SK-N-SH (cell line): ENCODE measurements at regions not wholly inside any gene's neighbourhood (a gene's known extent, or its start where the extent isn't known, plus 50 kb on each side); places are given as distances from the start of the nearest gene placed in this dataset.

Experiments used
- CTCF ChIA-PET: fragments of 300-600, 350-600 bp; formaldehyde crosslinking; extraction: SDS; loops from one replicate; lab custom pipeline; 2021; lab: Yijun Ruan, JAX
- POLR2A ChIA-PET: fragments of 350-600 bp; sonication (Branson Sonifier 250); formaldehyde crosslinking; extraction: SDS; loops from one replicate; lab custom pipeline; 2020; ENCODE audit warnings: antibody characterized with exemption, inconsistent platforms; lab: Yijun Ruan, JAX
- DNase-seq: peaks from one replicate; pipeline ENCODE4 v3.0.0; 2012
- H2AFZ ChIP-seq: fragments of 200-600 bp; sonication (generic); 2 replicates; pipeline ENCODE4 v1.8.1; 2016; ENCODE audit warnings: antibody characterized with exemption, mild to moderate bottlenecking, low read depth
- H3F3A ChIP-seq: fragments of 200-600 bp; sonication (generic); replicated peaks from 2 replicates; pipeline ENCODE3; 2016; ENCODE audit warnings: antibody characterized with exemption, mild to moderate bottlenecking; ENCODE audit not compliant: insufficient read depth
- H3K27ac ChIP-seq, 2 experiments: fragments of 200-500 bp in 1 of 2; fragments of 200-600 bp in 1 of 2; sonication (Bioruptor generic) in 1 of 2; sonication (generic), shearing (Covaris generic) in 1 of 2; 2 replicates each; pipeline versions ENCODE4 v1.5.1 to v1.6.1; 2014 to 2016; ENCODE audit warnings: low read depth in 2 of 2, inconsistent platforms in 1 of 2, low read length in 1 of 2, mild to moderate bottlenecking in 1 of 2, mixed read lengths in 1 of 2
- H3K27me3 ChIP-seq: fragments of 200-600 bp; sonication (generic), shearing (Covaris generic); 2 replicates; pipeline ENCODE4 v1.6.1; 2016; ENCODE audit warnings: mixed run types; ENCODE audit not compliant: insufficient read depth
- H3K36me3 ChIP-seq, 2 experiments: fragments of 200-500 bp in 1 of 2; fragments of 200-600 bp in 1 of 2; sonication (Bioruptor generic) in 1 of 2; sonication (generic) in 1 of 2; replicated peaks in 1 of 2; 2 replicates each; pipeline versions ENCODE3 to v1.5.1; 2014 to 2016; ENCODE audit warnings: low read length in 1 of 2, mild to moderate bottlenecking in 1 of 2; ENCODE audit not compliant: insufficient read depth in 2 of 2, control insufficient read depth in 1 of 2
- H3K4me1 ChIP-seq, 2 experiments: fragments of 200-500 bp in 1 of 2; fragments of 200-600 bp in 1 of 2; sonication (Bioruptor generic) in 1 of 2; sonication (generic), shearing (Covaris generic) in 1 of 2; 2 replicates each; pipeline versions ENCODE4 v1.5.1 to v1.6.1; 2014 to 2016; ENCODE audit warnings: low read depth in 1 of 2, low read length in 1 of 2, mixed run types in 1 of 2; ENCODE audit not compliant: insufficient read depth in 2 of 2, control insufficient read depth in 1 of 2
- H3K4me2 ChIP-seq: fragments of 200-600 bp; sonication (generic), shearing (Covaris generic); 2 replicates; pipeline ENCODE4 v1.6.1; 2017; ENCODE audit warnings: mixed run types
- H3K4me3 ChIP-seq, 2 experiments: fragments of 200-500 bp in 1 of 2; fragments of 200-600 bp in 1 of 2; sonication (Bioruptor generic) in 1 of 2; sonication (generic), shearing (Covaris generic) in 1 of 2; 2 replicates each; pipeline versions ENCODE4 v1.5.1 to v1.8.1; 2014 to 2016; ENCODE audit warnings: low read depth in 2 of 2, inconsistent platforms in 1 of 2, low read length in 1 of 2, mild to moderate bottlenecking in 1 of 2, mixed read lengths in 1 of 2, moderate library complexity in 1 of 2
- H3K79me2 ChIP-seq: fragments of 200-600 bp; sonication (generic); 2 replicates; pipeline ENCODE4 v1.8.1; 2017; ENCODE audit warnings: mild to moderate bottlenecking; ENCODE audit not compliant: insufficient read depth
- H3K9ac ChIP-seq: fragments of 200-600 bp; sonication (generic); 2 replicates; pipeline ENCODE4 v1.6.1; 2017; ENCODE audit warnings: mixed run types
- H3K9me2 ChIP-seq: fragments of 200-600 bp; sonication (generic); 2 replicates; pipeline ENCODE4 v1.6.1; 2017; ENCODE audit warnings: mixed run types
- H3K9me3 ChIP-seq: fragments of 200-600 bp; sonication (generic); 2 replicates; pipeline ENCODE4 v1.6.1; 2017; ENCODE audit warnings: mixed run types, mild to moderate bottlenecking, moderate library complexity
- H4K20me1 ChIP-seq: fragments of 200-600 bp; sonication (generic); 2 replicates; pipeline ENCODE4 v1.6.1; 2017; ENCODE audit warnings: mild to moderate bottlenecking, mixed run types; ENCODE audit not compliant: insufficient read depth
- CHD2 ChIP-seq: fragments of 150-350 bp; IDR thresholded peaks from 2 replicates; pipeline ENCODE4 v1.6.1; 2018; ENCODE audit warnings: low read length; ENCODE audit not compliant: partially characterized antibody
- EP300 ChIP-seq, 2 experiments: IDR thresholded peaks; 2 replicates each; pipeline versions ENCODE4 v1.4.0 to v1.6.1; 2012; ENCODE audit warnings: borderline replicate concordance in 1 of 2, low read depth in 1 of 2, low read length in 1 of 2
- EZH2phosphoT487 ChIP-seq: fragments of 200-600 bp; sonication (generic); IDR thresholded peaks from 2 replicates; pipeline ENCODE4 v1.6.1; 2017; ENCODE audit warnings: low read depth, mixed run types, mild to moderate bottlenecking, antibody characterized with exemption, moderate library complexity, borderline replicate concordance
- FOXJ3 ChIP-seq: sonication (generic); formaldehyde crosslinking; IDR thresholded peaks from 2 replicates; pipeline ENCODE4 v1.5.1; 2020; ENCODE audit warnings: mild to moderate bottlenecking, missing genetic modification reagents
- JUND ChIP-seq: IDR thresholded peaks from 2 replicates; pipeline ENCODE4 v1.4.0; 2012
- MEF2A ChIP-seq: IDR thresholded peaks from 2 replicates; pipeline ENCODE4 v1.4.0; 2012; ENCODE audit warnings: low read depth, borderline replicate concordance
- MXI1 ChIP-seq: IDR thresholded peaks from 2 replicates; pipeline ENCODE4 v1.6.1; 2012; ENCODE audit warnings: mild to moderate bottlenecking, low read depth, low read length, improper control_type of control experiment
- NFIC ChIP-seq: IDR thresholded peaks from 2 replicates; pipeline ENCODE4 v1.4.0; 2012; ENCODE audit warnings: borderline replicate concordance
- NRF1 ChIP-seq: IDR thresholded peaks from 2 replicates; pipeline ENCODE4 v1.6.1; 2012; ENCODE audit warnings: low read depth, mild to moderate bottlenecking, low read length
- RAD21 ChIP-seq: IDR thresholded peaks from 2 replicates; pipeline ENCODE4 v1.6.1; 2012; ENCODE audit warnings: mild to moderate bottlenecking, low read length
- RFX5 ChIP-seq: IDR thresholded peaks from 2 replicates; pipeline ENCODE4 v1.6.1; 2012; ENCODE audit warnings: mild to moderate bottlenecking, improper control_type of control experiment, low read length
- RXRA ChIP-seq: IDR thresholded peaks from 2 replicates; pipeline ENCODE4 v1.4.0; 2012; ENCODE audit warnings: low read depth, mild to moderate bottlenecking, borderline replicate concordance
- TAF1 ChIP-seq: IDR thresholded peaks from 2 replicates; pipeline ENCODE4 v1.6.1; 2012; ENCODE audit warnings: low read depth, mild to moderate bottlenecking, low read length, moderate library complexity, borderline replicate concordance
- TCF12 ChIP-seq: IDR thresholded peaks from 2 replicates; pipeline ENCODE4 v1.4.0; 2012
- TEAD4 ChIP-seq: IDR thresholded peaks from 2 replicates; pipeline ENCODE4 v1.4.0; 2012; ENCODE audit warnings: mild to moderate bottlenecking, borderline replicate concordance; ENCODE audit not compliant: insufficient read depth
- WGBS: methylation state at CpG from one replicate; pipeline ENCODE4 v1.1.6; 2017; ENCODE audit warnings: low lambda C conversion rate; 5-methylcytosine and 5-hydroxymethylcytosine counted together
- TF ChIP-seq, protein P1 (sequence below): IDR thresholded peaks from 2 replicates; pipeline ENCODE4 v1.6.1; 2012; ENCODE audit warnings: mild to moderate bottlenecking, low read depth, low read length, moderate library complexity
- TF ChIP-seq, protein P2 (sequence below): fragments of 150-350 bp; IDR thresholded peaks from 2 replicates; pipeline ENCODE4 v1.6.1; 2017; ENCODE audit warnings: antibody characterized with exemption, low read length, low read depth, borderline replicate concordance

DNA sequence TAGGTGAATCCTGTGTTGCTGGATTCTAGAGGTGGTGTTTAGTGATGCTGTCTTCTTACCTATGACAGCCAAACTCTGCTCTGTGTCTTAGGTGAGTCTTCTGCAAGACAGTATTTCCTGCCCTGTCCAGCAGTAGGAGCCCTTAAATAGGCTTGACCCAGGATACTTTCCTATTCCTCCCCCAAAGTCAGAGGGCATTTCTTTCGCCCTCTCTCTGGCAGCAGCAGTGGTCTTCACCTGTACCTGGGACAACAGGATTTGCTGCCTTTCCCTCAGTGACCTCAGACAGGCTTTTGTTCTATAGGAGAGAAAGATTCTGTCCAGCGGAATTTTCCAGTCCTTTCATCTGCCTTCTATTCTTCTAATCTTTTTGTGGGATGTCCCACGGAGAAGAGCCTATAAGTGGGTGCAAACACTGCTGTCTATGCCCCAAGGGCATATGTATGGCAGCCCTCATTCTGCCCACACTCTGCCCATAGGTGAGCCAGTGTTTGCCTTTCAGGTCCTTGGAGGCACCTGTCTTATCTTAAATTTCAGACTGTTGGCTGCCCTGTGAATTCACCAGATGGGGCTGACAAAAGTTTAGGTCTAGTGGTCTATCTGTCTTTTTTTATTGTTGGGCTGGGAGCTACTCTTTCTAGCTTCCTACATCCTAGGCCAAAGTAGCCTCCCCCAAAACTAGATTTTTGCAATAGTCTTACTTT, 177.3 kb upstream of the SPOPL start:
- no peaks in the 10 kb centered on the region for H3K79me2 ChIP-seq
- POLR2A ChIA-PET = no interaction called here
- H3K9me3 ChIP-seq = no peaks in the 10 kb centered on the region
- CTCF ChIA-PET = no interaction called here
- H3K27ac ChIP-seq = no peak overlapping the region
- TF ChIP-seq NRF1 (no peak), EZH2phosphoT487 (no peak), NFIC (no peak), JUND (no peak), RAD21 (no peak), TAF1 (no peak), EP300 (IDR thresholded peaks at IDR 0.05; ENCODE audit: borderline replicate concordance in 1 of 2, low read depth in 1 of 2, low read length in 1 of 2) (no peak), RFX5 (no peak), FOXJ3 (no peak), CHD2 (no peak), TEAD4 (no peak), RXRA (no peak), MXI1 (no peak), TCF12 (no peak), MEF2A (no peak)
- TF ChIP-seq, protein P1, sequence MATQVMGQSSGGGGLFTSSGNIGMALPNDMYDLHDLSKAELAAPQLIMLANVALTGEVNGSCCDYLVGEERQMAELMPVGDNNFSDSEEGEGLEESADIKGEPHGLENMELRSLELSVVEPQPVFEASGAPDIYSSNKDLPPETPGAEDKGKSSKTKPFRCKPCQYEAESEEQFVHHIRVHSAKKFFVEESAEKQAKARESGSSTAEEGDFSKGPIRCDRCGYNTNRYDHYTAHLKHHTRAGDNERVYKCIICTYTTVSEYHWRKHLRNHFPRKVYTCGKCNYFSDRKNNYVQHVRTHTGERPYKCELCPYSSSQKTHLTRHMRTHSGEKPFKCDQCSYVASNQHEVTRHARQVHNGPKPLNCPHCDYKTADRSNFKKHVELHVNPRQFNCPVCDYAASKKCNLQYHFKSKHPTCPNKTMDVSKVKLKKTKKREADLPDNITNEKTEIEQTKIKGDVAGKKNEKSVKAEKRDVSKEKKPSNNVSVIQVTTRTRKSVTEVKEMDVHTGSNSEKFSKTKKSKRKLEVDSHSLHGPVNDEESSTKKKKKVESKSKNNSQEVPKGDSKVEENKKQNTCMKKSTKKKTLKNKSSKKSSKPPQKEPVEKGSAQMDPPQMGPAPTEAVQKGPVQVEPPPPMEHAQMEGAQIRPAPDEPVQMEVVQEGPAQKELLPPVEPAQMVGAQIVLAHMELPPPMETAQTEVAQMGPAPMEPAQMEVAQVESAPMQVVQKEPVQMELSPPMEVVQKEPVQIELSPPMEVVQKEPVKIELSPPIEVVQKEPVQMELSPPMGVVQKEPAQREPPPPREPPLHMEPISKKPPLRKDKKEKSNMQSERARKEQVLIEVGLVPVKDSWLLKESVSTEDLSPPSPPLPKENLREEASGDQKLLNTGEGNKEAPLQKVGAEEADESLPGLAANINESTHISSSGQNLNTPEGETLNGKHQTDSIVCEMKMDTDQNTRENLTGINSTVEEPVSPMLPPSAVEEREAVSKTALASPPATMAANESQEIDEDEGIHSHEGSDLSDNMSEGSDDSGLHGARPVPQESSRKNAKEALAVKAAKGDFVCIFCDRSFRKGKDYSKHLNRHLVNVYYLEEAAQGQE = no peak
- TF ChIP-seq, protein P2, sequence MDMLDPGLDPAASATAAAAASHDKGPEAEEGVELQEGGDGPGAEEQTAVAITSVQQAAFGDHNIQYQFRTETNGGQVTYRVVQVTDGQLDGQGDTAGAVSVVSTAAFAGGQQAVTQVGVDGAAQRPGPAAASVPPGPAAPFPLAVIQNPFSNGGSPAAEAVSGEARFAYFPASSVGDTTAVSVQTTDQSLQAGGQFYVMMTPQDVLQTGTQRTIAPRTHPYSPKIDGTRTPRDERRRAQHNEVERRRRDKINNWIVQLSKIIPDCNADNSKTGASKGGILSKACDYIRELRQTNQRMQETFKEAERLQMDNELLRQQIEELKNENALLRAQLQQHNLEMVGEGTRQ = no peak
- H3K9ac ChIP-seq = no peak overlapping the region
- H3K4me1 ChIP-seq = no peaks in the 10 kb centered on the region; a peak in 1 of 4 replicates
- H3K4me3 ChIP-seq = no peak overlapping the region
- no peak overlapping the region for H2AFZ ChIP-seq
- H3K4me2 ChIP-seq = no peak overlapping the region
- H3F3A ChIP-seq = no peaks in the 10 kb centered on the region
- H3K27me3 ChIP-seq = no peaks in the 10 kb centered on the region
- no peaks in the 10 kb centered on the region for H3K36me3 ChIP-seq
- DNase-seq = no peak
- WGBS = 77% methylated on average over 3 of the region's 3 CpGs
- no peaks in the 10 kb centered on the region for H3K9me2 ChIP-seq
- H4K20me1 ChIP-seq = no peaks in the 10 kb centered on the region
